ENCODE measurements at regions not wholly inside any gene's neighbourhood (a gene's known extent, or its start where the extent isn't known, plus 50 kb on each side); places are given as distances from the start of the nearest gene placed in this dataset.

DNA sequence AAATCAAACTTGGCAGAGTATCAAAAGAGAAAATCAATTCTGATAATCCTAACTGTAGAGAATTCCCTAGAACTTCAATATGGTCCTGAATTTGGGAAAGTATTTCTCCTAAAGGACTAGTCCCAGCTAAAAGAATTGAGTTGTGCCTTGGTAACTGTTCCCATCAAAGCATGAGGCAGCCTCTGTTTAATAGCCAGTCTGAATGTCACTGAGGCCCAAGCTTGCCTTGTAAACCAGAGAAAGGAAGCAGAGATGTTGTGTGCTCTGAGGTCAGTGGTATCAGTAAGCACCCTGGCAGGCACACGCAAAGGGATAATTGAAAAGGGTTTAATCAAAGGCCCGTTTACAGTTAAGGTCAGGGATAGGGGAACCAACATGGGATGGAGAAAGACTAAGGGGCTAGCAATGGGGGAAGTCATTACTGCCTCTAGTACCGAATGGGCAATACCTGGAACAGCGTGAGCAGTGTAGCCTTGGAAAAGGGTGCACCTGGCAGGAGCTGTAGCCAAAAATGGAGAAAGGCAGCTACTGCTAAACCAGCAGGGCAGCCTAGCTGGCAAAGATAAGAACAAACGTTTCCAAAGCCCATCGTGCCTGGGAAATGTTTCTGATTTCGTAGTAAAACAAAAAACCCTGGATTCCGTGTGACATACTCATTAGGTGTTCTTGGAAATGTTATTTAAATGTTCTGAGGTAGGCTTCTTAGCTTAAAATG is 635.5 kb downstream of the PLPP3 start (continued):
- TF ChIP-seq, protein P1, sequence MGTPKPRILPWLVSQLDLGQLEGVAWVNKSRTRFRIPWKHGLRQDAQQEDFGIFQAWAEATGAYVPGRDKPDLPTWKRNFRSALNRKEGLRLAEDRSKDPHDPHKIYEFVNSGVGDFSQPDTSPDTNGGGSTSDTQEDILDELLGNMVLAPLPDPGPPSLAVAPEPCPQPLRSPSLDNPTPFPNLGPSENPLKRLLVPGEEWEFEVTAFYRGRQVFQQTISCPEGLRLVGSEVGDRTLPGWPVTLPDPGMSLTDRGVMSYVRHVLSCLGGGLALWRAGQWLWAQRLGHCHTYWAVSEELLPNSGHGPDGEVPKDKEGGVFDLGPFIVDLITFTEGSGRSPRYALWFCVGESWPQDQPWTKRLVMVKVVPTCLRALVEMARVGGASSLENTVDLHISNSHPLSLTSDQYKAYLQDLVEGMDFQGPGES (IDR thresholded peaks at IDR 0.05), result no peak
- TF ChIP-seq HDGF (IDR thresholded peaks at IDR 0.05), result no peak
- TF ChIP-seq, protein P2, sequence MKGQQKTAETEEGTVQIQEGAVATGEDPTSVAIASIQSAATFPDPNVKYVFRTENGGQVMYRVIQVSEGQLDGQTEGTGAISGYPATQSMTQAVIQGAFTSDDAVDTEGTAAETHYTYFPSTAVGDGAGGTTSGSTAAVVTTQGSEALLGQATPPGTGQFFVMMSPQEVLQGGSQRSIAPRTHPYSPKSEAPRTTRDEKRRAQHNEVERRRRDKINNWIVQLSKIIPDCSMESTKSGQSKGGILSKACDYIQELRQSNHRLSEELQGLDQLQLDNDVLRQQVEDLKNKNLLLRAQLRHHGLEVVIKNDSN (IDR thresholded peaks at IDR 0.05; ENCODE audit: borderline replicate concordance, extremely low read length, insufficient read depth, low read depth, low read length), result no peak

DNA sequence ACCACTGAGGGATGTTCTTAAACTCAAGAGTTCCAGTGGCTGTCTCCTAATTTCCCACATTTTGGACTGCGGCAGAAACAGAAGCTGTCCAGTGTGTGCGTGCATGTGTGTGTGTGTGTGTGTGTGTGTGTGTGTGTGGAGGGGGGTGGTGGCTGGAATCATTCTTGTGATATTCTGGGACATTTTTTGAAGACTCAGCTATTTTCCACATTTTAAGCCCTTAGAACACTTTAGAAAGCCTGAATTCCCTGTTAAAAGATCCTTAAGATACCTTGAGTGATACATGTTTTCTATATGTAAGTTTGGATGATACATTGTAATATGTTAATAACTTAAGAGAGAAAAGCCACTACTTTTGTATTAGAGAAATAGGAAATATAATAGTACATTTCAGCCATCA is 636.4 kb downstream of the PLPP3 start:
- Histone ChIP-seq H2AFZ (ENCODE audit: control insufficient read depth, low read depth, low read length) (no peak overlapping the region), H3K27ac (ENCODE audit: control insufficient read depth, insufficient read depth) (no peak overlapping the region), H3K4me2 (ENCODE audit: control insufficient read depth, insufficient read depth) (no peak overlapping the region), H3K27me3 (replicated peaks in 1 of 2; ENCODE audit: control insufficient read depth in 2 of 2, insufficient read depth in 2 of 2, low read length in 1 of 2) (no peaks in the 10 kb centered on the region), H3K9me3 (replicated peaks; ENCODE audit: control insufficient read depth, insufficient read depth, low read length) (no peaks in the 10 kb centered on the region), H3K4me1 (ENCODE audit: control insufficient read depth, insufficient read depth, low read length) (no peaks in the 10 kb centered on the region), H3K79me2 (ENCODE audit: control insufficient read depth, insufficient read depth, low read length) (no peaks in the 10 kb centered on the region), H4K20me1 (ENCODE audit: control insufficient read depth, insufficient read depth) (no peaks in the 10 kb centered on the region), H3K9ac (ENCODE audit: control insufficient read depth, insufficient read depth, low read length) (no peak overlapping the region), H3K36me3 (ENCODE audit: control insufficient read depth in 2 of 2, insufficient read depth in 2 of 2, low read length in 1 of 2) (no peaks in the 10 kb centered on the region), H3K4me3 (no peak overlapping the region)
- in situ Hi-C loops (cut with MboI), result no loop called here
- intact Hi-C loops (cut with micrococcal nuclease; ENCODE audit: unreplicated experiment), result no loop called here
- 25% methylated on average over 2 of the region's 2 CpGs for WGBS (ENCODE audit: insufficient coverage, insufficient replicate concordance, low lambda C conversion rate, missing lambda C conversion rate)
- FAIRE-seq (no peak), DNase-seq (ENCODE audit: low read depth, low spot score) (no peak), ATAC-seq (no peak)
- SMC1A ChIA-PET (ENCODE audit: uncharacterized antibody, unreplicated experiment), result no interaction called here
- CTCF ChIA-PET, result interaction anchor here (0.6 kb wide), 1 partner anchor 489 kb away, joined by 4 read pairs; no protein-coding TSS in a partner anchor
- RAD21 ChIA-PET (ENCODE audit: unreplicated experiment), result no interaction called here
- TF ChIP-seq ZNF207 (IDR thresholded peaks at IDR 0.05; ENCODE audit: borderline replicate concordance), result no peak
- TF ChIP-seq IRF4 (IDR thresholded peaks at IDR 0.05; ENCODE audit: low read depth, low read length), result no peak
- no peak for TF ChIP-seq WRNIP1 (IDR thresholded peaks at IDR 0.05; ENCODE audit: borderline replicate concordance, low read depth, low read length)
- no peak for TF ChIP-seq MYC (IDR thresholded peaks at IDR 0.05; ENCODE audit: insufficient read depth, insufficient read length, insufficient replicate concordance, low read length, severe bottlenecking)
- TF ChIP-seq, protein P3, sequence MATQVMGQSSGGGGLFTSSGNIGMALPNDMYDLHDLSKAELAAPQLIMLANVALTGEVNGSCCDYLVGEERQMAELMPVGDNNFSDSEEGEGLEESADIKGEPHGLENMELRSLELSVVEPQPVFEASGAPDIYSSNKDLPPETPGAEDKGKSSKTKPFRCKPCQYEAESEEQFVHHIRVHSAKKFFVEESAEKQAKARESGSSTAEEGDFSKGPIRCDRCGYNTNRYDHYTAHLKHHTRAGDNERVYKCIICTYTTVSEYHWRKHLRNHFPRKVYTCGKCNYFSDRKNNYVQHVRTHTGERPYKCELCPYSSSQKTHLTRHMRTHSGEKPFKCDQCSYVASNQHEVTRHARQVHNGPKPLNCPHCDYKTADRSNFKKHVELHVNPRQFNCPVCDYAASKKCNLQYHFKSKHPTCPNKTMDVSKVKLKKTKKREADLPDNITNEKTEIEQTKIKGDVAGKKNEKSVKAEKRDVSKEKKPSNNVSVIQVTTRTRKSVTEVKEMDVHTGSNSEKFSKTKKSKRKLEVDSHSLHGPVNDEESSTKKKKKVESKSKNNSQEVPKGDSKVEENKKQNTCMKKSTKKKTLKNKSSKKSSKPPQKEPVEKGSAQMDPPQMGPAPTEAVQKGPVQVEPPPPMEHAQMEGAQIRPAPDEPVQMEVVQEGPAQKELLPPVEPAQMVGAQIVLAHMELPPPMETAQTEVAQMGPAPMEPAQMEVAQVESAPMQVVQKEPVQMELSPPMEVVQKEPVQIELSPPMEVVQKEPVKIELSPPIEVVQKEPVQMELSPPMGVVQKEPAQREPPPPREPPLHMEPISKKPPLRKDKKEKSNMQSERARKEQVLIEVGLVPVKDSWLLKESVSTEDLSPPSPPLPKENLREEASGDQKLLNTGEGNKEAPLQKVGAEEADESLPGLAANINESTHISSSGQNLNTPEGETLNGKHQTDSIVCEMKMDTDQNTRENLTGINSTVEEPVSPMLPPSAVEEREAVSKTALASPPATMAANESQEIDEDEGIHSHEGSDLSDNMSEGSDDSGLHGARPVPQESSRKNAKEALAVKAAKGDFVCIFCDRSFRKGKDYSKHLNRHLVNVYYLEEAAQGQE (IDR thresholded peaks at IDR 0.05; ENCODE audit: low read depth, low read length), result no peak
- TF ChIP-seq MEF2B (IDR thresholded peaks at IDR 0.05; ENCODE audit: partially characterized antibody, poor library complexity, severe bottlenecking), result no peak
- TF ChIP-seq, protein P4, sequence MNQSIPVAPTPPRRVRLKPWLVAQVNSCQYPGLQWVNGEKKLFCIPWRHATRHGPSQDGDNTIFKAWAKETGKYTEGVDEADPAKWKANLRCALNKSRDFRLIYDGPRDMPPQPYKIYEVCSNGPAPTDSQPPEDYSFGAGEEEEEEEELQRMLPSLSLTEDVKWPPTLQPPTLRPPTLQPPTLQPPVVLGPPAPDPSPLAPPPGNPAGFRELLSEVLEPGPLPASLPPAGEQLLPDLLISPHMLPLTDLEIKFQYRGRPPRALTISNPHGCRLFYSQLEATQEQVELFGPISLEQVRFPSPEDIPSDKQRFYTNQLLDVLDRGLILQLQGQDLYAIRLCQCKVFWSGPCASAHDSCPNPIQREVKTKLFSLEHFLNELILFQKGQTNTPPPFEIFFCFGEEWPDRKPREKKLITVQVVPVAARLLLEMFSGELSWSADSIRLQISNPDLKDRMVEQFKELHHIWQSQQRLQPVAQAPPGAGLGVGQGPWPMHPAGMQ (IDR thresholded peaks at IDR 0.05; ENCODE audit: borderline replicate concordance), result no peak
- TF ChIP-seq RBBP5 (conservative IDR thresholded peaks at IDR 0.05), result no peak
- no peak for TF ChIP-seq FOS (IDR thresholded peaks at IDR 0.05; ENCODE audit: borderline replicate concordance, extremely low read depth, insufficient read length)
- no peak for TF ChIP-seq CREB1 (IDR thresholded peaks at IDR 0.05; ENCODE audit: low read depth)
- no peak for TF ChIP-seq PAX5 (IDR thresholded peaks at IDR 0.05; ENCODE audit: borderline replicate concordance, low read depth, low read length)
- TF ChIP-seq SP1 (IDR thresholded peaks at IDR 0.05; ENCODE audit: low read depth, low read length), result no peak
- POLR2A ChIA-PET, result interaction anchor here (0.8 kb wide), 1 partner anchor 16 kb away, joined by 3 read pairs; no protein-coding TSS in a partner anchor
- BruUV-seq (replicated peaks), result no TSS peak
